ENCODE measurements at regions not wholly inside any gene's neighbourhood (a gene's known extent, or its start where the extent isn't known, plus 50 kb on each side); places are given as distances from the start of the nearest gene placed in this dataset.

DNA sequence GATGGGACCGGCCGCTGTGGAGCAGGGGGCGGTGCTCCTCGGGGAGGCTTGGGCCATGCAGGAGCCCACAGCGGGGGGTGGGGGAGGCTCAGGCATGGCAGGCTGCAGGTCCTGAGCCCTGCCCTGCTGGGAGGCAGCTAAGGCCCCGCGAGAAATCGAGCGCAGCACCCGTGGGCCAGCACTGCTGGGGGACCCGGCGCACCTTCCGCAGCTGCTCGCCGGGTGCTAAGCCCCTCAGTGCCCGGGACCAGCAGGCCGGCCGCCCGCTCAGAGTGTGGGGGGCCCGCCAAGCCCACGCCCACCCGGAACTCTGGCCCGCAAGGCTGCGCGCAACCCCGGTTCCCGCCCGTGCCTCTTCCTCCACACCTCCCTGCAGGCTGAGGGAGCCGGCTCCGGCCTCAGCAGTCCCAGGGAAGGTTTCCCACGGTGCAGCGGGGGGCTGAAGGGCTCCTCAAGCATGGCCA, 131.5 kb downstream of the SNX18 start:
- no TSS peak for BruUV-seq (replicated peaks)
- Histone ChIP-seq H3K27ac (ENCODE audit: low read depth, low read length) (no peak overlapping the region), H4K20me1 (ENCODE audit: insufficient read depth) (no peaks in the 10 kb centered on the region), H3K4me3 (replicated peaks in 1 of 2; ENCODE audit: low read depth in 1 of 2, low read length in 2 of 2) (no peak overlapping the region), H3K4me2 (ENCODE audit: low read length) (no peak overlapping the region), H3K9me3 (ENCODE audit: control insufficient read depth in 1 of 2, insufficient read depth in 1 of 2, low read depth in 1 of 2, low read length in 2 of 2) (no peaks in the 10 kb centered on the region), H3K4me1 (ENCODE audit: control insufficient read depth in 1 of 2, insufficient read depth in 2 of 2, low read length in 2 of 2) (peaks cover 3 to 11% of the 10 kb centered on the region in 2 experiments; a peak in 3 of 4 replicates), H3K9ac (ENCODE audit: low read length) (no peak overlapping the region), H3K36me3 (ENCODE audit: control insufficient read depth in 1 of 2, insufficient read depth in 2 of 2, low read length in 2 of 2) (no peaks in the 10 kb centered on the region), H3K9me2 (ENCODE audit: insufficient read depth) (no peaks in the 10 kb centered on the region), H3K79me2 (ENCODE audit: insufficient read depth, low read length) (no peaks in the 10 kb centered on the region), H3K27me3 (ENCODE audit: insufficient read depth, low read length) (no peaks in the 10 kb centered on the region), H2AFZ (ENCODE audit: low read depth, low read length, poor library complexity, severe bottlenecking) (no peak overlapping the region)
- intact Hi-C loops (cut with micrococcal nuclease): no loop called here
- no peak for ATAC-seq
- no peak for DNase-seq (ENCODE audit: low read depth, low spot score)
- POLR2A ChIA-PET: no interaction called here
- RAD21 ChIA-PET (ENCODE audit: low non-redundant PET in 1 of 2, low total read pairs in 2 of 2, uncharacterized antibody in 2 of 2, unreplicated experiment in 2 of 2): no interaction called here
- no peak for TF ChIP-seq TCF7L2 (IDR thresholded peaks at IDR 0.05; ENCODE audit: borderline replicate concordance, extremely low read depth, insufficient read depth, insufficient read length)
- TF ChIP-seq ZFX (IDR thresholded peaks at IDR 0.05): no peak
- TF ChIP-seq, protein P1, sequence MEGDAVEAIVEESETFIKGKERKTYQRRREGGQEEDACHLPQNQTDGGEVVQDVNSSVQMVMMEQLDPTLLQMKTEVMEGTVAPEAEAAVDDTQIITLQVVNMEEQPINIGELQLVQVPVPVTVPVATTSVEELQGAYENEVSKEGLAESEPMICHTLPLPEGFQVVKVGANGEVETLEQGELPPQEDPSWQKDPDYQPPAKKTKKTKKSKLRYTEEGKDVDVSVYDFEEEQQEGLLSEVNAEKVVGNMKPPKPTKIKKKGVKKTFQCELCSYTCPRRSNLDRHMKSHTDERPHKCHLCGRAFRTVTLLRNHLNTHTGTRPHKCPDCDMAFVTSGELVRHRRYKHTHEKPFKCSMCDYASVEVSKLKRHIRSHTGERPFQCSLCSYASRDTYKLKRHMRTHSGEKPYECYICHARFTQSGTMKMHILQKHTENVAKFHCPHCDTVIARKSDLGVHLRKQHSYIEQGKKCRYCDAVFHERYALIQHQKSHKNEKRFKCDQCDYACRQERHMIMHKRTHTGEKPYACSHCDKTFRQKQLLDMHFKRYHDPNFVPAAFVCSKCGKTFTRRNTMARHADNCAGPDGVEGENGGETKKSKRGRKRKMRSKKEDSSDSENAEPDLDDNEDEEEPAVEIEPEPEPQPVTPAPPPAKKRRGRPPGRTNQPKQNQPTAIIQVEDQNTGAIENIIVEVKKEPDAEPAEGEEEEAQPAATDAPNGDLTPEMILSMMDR (IDR thresholded peaks at IDR 0.05 in 2 of 3, conservative IDR thresholded peaks at IDR 0.05 in 1 of 3; ENCODE audit: borderline replicate concordance in 1 of 3, insufficient read depth in 1 of 3, low read depth in 2 of 3, low read length in 2 of 3): no peak
- TF ChIP-seq SRF (IDR thresholded peaks at IDR 0.05; ENCODE audit: low read depth): no peak
- TF ChIP-seq, protein P2, sequence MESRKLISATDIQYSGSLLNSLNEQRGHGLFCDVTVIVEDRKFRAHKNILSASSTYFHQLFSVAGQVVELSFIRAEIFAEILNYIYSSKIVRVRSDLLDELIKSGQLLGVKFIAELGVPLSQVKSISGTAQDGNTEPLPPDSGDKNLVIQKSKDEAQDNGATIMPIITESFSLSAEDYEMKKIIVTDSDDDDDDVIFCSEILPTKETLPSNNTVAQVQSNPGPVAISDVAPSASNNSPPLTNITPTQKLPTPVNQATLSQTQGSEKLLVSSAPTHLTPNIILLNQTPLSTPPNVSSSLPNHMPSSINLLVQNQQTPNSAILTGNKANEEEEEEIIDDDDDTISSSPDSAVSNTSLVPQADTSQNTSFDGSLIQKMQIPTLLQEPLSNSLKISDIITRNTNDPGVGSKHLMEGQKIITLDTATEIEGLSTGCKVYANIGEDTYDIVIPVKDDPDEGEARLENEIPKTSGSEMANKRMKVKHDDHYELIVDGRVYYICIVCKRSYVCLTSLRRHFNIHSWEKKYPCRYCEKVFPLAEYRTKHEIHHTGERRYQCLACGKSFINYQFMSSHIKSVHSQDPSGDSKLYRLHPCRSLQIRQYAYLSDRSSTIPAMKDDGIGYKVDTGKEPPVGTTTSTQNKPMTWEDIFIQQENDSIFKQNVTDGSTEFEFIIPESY (IDR thresholded peaks at IDR 0.05; ENCODE audit: extremely low read depth, insufficient replicate concordance, low read length): no peak
- TF ChIP-seq RAD21 (IDR thresholded peaks at IDR 0.05; ENCODE audit: low read depth): no peak
- no peak for TF ChIP-seq EZH2 (IDR thresholded peaks at IDR 0.05)
- TF ChIP-seq POLR2A (IDR thresholded peaks at IDR 0.05; ENCODE audit: borderline replicate concordance, extremely low read depth, insufficient read depth, insufficient read length): no peak
- no peak for TF ChIP-seq EZH2phosphoT487 (IDR thresholded peaks at IDR 0.05; ENCODE audit: borderline replicate concordance)
- CTCF ChIA-PET: no interaction called here

Data from HCT116 (cell line).